ENCODE measurements at regions not wholly inside any gene's neighbourhood (a gene's known extent, or its start where the extent isn't known, plus 50 kb on each side); places are given as distances from the start of the nearest gene placed in this dataset.

DNA sequence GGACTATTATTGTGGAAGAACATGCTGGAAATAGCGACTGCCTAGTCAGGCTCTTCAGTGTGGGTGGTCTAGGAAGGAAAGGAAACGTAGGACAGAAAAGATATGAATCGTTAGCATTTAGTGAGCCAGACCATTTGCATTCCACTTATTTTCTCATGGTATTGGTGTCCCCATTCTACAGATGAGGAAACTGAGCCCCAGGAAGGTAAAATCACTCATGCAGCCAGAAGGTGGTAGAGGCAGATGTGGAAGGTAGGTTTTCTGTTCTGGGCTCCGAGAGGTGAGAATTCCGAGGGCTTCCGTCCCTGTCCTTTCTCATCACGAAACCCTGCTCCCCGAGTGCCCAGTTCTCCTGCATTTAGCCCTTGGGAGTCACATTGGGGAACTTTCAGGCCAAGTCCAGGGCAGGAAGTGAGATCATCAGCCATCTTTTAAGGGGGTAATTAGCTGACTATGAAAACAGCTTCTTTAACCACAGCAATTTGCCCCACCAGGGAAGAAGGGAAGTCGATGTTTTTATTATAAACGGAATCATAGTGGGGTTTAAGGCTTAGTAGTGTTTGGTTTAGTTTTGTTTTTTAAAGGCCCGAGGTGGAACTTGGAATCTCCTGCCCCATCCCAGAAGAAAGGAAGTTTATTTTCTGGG is 110.7 kb upstream of the IRX3 start:
- TF ChIP-seq KLF10 (tag by site-specific recombination; IDR thresholded peaks at IDR 0.05) (no peak), RBAK (tag by site-specific recombination; IDR thresholded peaks at IDR 0.05) (no peak), SP7 (tag by site-specific recombination; IDR thresholded peaks at IDR 0.05) (no peak), OSR2 (tag by site-specific recombination; IDR thresholded peaks at IDR 0.05) (no peak), ZNF707 (tag by site-specific recombination; IDR thresholded peaks at IDR 0.05) (no peak), ZNF274 (IDR thresholded peaks at IDR 0.05; ENCODE audit: low read length) (no peak), ZNF274 (tag by site-specific recombination; IDR thresholded peaks at IDR 0.05; ENCODE audit: borderline replicate concordance) (no peak), ZNF211 (tag by site-specific recombination; IDR thresholded peaks at IDR 0.05; ENCODE audit: low read depth) (no peak), ZNF19 (tag by site-specific recombination; IDR thresholded peaks at IDR 0.05; ENCODE audit: low read depth) (no peak)
- TF ChIP-seq, protein P1, sequence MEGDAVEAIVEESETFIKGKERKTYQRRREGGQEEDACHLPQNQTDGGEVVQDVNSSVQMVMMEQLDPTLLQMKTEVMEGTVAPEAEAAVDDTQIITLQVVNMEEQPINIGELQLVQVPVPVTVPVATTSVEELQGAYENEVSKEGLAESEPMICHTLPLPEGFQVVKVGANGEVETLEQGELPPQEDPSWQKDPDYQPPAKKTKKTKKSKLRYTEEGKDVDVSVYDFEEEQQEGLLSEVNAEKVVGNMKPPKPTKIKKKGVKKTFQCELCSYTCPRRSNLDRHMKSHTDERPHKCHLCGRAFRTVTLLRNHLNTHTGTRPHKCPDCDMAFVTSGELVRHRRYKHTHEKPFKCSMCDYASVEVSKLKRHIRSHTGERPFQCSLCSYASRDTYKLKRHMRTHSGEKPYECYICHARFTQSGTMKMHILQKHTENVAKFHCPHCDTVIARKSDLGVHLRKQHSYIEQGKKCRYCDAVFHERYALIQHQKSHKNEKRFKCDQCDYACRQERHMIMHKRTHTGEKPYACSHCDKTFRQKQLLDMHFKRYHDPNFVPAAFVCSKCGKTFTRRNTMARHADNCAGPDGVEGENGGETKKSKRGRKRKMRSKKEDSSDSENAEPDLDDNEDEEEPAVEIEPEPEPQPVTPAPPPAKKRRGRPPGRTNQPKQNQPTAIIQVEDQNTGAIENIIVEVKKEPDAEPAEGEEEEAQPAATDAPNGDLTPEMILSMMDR (tag by site-specific recombination; IDR thresholded peaks at IDR 0.05), result no peak
